ENCODE measurements at regions not wholly inside any gene's neighbourhood (a gene's known extent, or its start where the extent isn't known, plus 50 kb on each side); places are given as distances from the start of the nearest gene placed in this dataset.

- no peak for TF ChIP-seq CTCF (IDR thresholded peaks at IDR 0.05)
- TF ChIP-seq, protein P1, sequence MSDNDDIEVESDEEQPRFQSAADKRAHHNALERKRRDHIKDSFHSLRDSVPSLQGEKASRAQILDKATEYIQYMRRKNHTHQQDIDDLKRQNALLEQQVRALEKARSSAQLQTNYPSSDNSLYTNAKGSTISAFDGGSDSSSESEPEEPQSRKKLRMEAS (CRISPR knock-in tag; IDR thresholded peaks at IDR 0.05): no peak
- no peak for TF ChIP-seq NFYB (CRISPR knock-in tag; conservative IDR thresholded peaks at IDR 0.05; ENCODE audit: low read depth)
- TF ChIP-seq, protein P2, sequence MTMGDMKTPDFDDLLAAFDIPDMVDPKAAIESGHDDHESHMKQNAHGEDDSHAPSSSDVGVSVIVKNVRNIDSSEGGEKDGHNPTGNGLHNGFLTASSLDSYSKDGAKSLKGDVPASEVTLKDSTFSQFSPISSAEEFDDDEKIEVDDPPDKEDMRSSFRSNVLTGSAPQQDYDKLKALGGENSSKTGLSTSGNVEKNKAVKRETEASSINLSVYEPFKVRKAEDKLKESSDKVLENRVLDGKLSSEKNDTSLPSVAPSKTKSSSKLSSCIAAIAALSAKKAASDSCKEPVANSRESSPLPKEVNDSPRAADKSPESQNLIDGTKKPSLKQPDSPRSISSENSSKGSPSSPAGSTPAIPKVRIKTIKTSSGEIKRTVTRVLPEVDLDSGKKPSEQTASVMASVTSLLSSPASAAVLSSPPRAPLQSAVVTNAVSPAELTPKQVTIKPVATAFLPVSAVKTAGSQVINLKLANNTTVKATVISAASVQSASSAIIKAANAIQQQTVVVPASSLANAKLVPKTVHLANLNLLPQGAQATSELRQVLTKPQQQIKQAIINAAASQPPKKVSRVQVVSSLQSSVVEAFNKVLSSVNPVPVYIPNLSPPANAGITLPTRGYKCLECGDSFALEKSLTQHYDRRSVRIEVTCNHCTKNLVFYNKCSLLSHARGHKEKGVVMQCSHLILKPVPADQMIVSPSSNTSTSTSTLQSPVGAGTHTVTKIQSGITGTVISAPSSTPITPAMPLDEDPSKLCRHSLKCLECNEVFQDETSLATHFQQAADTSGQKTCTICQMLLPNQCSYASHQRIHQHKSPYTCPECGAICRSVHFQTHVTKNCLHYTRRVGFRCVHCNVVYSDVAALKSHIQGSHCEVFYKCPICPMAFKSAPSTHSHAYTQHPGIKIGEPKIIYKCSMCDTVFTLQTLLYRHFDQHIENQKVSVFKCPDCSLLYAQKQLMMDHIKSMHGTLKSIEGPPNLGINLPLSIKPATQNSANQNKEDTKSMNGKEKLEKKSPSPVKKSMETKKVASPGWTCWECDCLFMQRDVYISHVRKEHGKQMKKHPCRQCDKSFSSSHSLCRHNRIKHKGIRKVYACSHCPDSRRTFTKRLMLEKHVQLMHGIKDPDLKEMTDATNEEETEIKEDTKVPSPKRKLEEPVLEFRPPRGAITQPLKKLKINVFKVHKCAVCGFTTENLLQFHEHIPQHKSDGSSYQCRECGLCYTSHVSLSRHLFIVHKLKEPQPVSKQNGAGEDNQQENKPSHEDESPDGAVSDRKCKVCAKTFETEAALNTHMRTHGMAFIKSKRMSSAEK (CRISPR knock-in tag; IDR thresholded peaks at IDR 0.05; ENCODE audit: borderline replicate concordance): no peak
- TF ChIP-seq ZNF396 (CRISPR knock-in tag; IDR thresholded peaks at IDR 0.05; ENCODE audit: borderline replicate concordance): no peak
- TF ChIP-seq ZNF121 (CRISPR knock-in tag; IDR thresholded peaks at IDR 0.05): no peak
- TF ChIP-seq EMX1 (CRISPR knock-in tag; IDR thresholded peaks at IDR 0.05): no peak
- TF ChIP-seq, protein P3, sequence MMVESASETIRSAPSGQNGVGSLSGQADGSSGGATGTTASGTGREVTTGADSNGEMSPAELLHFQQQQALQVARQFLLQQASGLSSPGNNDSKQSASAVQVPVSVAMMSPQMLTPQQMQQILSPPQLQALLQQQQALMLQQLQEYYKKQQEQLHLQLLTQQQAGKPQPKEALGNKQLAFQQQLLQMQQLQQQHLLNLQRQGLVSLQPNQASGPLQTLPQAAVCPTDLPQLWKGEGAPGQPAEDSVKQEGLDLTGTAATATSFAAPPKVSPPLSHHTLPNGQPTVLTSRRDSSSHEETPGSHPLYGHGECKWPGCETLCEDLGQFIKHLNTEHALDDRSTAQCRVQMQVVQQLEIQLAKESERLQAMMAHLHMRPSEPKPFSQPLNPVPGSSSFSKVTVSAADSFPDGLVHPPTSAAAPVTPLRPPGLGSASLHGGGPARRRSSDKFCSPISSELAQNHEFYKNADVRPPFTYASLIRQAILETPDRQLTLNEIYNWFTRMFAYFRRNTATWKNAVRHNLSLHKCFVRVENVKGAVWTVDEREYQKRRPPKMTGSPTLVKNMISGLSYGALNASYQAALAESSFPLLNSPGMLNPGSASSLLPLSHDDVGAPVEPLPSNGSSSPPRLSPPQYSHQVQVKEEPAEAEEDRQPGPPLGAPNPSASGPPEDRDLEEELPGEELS (CRISPR knock-in tag; IDR thresholded peaks at IDR 0.05): no peak
- TF ChIP-seq, protein P4, sequence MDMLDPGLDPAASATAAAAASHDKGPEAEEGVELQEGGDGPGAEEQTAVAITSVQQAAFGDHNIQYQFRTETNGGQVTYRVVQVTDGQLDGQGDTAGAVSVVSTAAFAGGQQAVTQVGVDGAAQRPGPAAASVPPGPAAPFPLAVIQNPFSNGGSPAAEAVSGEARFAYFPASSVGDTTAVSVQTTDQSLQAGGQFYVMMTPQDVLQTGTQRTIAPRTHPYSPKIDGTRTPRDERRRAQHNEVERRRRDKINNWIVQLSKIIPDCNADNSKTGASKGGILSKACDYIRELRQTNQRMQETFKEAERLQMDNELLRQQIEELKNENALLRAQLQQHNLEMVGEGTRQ (CRISPR knock-in tag; IDR thresholded peaks at IDR 0.05): no peak
- no peak for TF ChIP-seq ZNF317 (CRISPR knock-in tag; IDR thresholded peaks at IDR 0.05; ENCODE audit: borderline replicate concordance, low read depth)
- no peak for TF ChIP-seq PREB (CRISPR knock-in tag; IDR thresholded peaks at IDR 0.05; ENCODE audit: borderline replicate concordance)
- TF ChIP-seq ZNF671 (CRISPR knock-in tag; IDR thresholded peaks at IDR 0.05): no peak
- no peak for TF ChIP-seq KAT7 (CRISPR knock-in tag; IDR thresholded peaks at IDR 0.05; ENCODE audit: borderline replicate concordance)
- no peak for TF ChIP-seq FOXP1 (CRISPR knock-in tag; IDR thresholded peaks at IDR 0.05; ENCODE audit: borderline replicate concordance)
Measured at GRCh38 chr10:108690530-108690929, 1232.8 kb downstream of the XPNPEP1 start.

Measured in WTC11 (cell line).